Hepatic stellate cell (primary cell): ENCODE measurements at regions not wholly inside any gene's neighbourhood (a gene's known extent, or its start where the extent isn't known, plus 50 kb on each side); places are given as distances from the start of the nearest gene placed in this dataset.

Experiments
- DNase-seq: peaks from one replicate; pipeline ENCODE4 v3.0.0; 2011; ENCODE audit warnings: low spot score

GRCh38 chr14:98489115-98489514 lies 782.9 kb downstream of the BCL11B start:
- DNase-seq: no peak

GRCh38 chr14:98494582-98494981 lies 777.4 kb downstream of the BCL11B start:
- DNase-seq: no peak

DNA sequence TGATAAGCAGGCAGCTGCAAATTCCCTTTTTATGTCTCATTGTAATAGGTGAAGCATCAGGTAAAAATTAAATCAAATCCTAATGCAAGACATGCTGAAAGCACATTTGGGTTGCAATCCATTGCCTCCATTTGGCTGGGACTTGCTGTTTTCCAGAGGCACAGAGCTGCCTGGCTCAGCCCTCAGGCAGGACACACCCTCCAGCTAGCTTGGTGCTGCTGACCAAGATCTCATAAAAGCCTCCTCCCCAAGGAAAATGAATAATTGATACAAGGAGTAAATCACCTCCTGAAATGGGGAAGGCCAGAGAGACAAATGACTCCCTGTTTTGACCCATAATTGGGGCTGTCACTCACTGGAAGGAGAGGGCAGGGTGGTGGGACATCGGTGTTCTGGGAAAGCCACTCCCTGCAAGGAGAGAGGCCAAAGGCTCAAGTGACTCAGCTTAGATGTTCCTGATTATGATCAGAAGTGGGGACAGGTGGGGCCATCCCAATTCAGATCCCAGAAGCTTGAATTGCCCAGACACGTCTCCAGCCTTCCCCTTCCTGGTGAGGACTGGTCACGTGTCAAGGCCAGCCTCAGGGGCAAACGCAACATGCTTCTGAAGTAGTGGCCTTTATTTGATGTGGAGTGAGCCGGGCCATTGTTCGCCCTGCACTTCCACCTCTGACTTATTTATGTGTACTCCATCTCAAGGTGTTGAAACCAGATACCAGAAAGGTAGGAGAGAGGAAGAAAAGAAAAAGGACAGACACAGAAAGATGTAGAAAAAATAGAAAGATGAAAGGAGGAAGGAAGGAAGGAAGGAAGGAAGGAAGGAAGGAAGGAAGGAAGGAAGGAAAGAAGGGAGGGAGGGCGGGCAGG lies 773.7 kb downstream of the BCL11B start:
- DNase-seq: no peak

DNA sequence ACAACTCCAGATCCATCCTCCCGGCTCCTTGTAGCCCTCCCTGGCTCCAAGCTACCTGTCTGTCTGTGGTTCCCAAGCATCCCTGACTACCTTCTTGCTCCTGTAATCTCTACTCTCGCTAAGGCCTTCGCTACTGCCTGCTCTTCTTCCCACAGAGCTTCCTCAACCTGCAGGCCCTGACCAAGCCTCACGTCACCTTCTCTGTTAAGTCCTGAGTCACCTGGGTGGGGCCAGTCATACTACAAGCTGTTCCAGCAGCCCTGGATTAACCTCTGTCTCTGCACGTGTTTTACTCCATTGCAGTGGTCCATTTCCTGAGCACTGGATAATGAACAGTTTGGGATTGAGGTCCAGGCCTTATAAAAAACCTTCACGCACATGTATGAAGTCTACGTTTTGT lies 770.7 kb downstream of the BCL11B start:
- DNase-seq: no peak

DNA sequence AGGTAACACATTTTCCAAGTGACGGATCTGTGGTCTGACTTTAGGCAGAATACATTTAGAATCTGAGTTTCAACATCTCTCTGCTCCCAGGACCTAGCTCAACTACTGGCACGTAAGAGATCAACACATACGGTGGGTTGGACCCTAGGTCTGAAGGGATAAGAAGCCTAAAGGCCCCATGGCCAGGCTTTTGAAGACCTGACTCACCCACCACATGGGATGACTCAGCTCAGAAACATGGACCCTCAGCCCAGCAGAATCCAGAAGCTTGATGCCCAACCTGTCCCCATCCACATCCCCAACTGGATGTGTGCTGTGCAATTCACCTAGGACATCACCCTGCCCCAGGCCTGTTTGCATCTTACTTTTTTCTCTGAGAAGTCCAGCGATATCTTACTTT lies 770.2 kb downstream of the BCL11B start:
- DNase-seq: no peak

DNA sequence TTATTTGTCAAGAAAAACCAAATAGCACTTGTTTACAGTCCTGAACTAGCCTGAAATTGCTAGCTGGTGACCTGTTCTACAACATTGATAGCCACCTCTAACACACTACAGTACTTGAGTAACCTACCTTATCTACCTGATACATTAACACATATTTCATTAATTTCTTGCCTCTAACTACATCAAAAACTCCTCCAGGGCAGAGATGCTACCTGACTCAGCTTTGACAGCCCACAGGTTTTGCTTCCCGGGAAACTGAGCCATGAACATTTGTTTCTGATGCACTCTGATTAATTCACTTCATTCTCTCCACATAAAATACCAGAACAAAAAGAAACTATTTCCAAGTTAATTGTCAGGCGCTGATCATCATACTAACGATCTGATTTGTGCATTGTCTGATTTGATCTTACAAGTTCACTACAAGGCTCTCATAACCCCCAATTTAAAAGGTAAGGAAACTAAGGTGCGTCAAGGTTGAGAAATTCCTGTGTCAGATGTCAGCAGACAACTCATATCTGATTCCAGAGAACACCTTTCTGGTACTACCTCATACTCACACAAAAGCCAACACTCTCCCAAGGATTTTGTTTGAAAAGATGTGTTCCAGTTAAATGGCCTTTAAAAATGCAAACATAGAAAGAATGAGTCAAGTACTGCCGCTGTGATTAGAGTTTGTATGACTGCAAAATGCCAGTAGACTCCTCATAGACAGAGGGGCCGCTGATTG lies 768.7 kb downstream of the BCL11B start:
- DNase-seq: no peak

DNA sequence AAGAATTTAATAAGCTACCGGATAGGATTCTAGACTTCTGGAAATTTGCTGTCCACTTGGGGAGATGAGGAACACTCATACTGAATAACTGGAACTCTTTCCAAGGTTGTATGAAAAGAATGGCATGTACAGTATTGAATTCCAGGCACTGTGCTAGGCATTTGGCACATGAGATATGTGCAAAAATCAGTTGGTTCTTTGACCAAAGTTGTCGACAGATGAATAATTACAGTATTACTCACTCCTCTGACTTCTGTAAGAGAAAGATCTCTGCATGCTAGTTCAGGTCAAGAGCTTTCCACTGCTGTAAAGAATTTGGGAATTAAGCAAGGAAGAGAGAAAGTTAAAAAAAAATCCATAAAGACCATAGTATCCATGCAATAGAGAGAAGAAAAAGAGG lies 764.7 kb downstream of the BCL11B start:
- DNase-seq: no peak

DNA sequence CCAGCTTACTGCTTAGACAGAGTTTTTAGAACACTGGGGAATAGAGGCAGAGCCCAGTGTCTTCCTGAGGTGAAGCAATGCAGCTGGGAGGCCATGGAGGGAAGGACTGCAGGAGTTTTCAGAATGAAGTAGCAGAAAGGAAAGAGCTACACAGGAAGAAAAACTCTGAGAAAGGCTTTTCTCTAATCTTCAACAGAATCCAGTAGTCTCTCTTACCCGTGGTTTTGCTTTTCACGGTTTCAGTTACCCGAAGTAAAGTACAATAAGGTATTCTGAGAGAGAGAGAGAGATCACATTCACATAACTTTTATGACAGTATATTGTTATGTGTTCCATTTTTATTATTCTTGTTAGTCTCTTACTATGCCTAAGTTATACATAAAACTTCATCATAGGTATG lies 761.6 kb downstream of the BCL11B start:
- DNase-seq: no peak

DNA sequence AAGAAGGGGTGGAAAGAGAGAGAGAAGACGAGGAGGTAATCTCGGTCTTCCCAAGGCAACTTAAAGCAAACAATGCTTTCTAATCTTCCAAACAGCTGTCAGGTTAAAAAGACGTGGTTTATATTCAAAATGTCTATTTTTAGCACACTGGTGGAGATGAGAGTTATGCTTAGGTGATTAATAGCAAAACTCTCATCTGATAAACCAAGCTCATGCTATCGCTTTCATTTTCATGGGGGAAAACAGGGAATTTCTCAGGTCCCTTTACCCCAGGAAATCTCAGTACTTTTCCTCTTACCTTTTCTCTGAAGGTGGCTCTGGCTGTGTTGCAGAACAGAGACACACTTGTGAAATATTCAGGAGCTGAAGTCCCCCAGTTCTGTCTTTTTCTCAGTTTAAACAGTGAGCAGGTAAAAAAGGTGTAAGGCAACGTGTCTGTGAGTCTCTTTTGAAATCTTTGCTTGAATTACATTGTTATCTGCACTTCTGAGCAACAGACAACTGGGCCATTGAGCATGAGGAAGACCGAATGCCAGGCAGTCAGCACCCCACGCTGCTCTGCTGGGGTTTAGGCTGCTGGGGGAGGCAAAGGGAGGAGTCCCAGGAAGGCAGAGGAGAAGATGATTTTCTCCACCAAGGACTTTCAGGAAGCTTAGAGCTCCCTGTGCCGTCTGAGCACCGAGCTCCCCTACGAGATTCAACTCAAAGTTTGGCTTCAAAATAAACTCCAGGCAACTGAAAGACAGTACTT lies 759.3 kb downstream of the BCL11B start:
- DNase-seq: no peak

- DNase-seq: no peak
Observed at GRCh38 chr14:98513558-98513957, 758.4 kb downstream of the BCL11B start.

DNA sequence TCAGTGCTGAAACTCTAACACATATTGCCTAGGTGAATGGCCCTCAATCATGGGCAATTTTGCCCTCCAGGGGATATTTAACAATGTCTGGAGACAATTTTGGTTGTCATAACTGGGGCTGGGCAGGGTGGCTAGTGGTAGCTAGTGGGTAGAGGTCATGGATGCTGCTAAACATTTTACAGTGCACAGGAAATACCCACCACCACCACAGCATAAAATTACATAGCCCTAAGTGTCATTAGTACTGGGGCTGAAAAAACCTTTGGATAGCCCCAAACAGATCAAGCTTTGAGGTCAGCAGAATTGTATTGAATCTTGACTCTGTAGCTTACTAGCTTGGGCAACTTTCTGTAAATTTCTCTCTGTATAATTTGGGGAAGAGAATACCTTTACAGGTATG lies 758.0 kb downstream of the BCL11B start:
- no peak for DNase-seq

- no peak for DNase-seq
Observed at GRCh38 chr14:98536256-98536655, 735.7 kb downstream of the BCL11B start.

GRCh38 chr14:98542316-98542715 lies 729.7 kb downstream of the BCL11B start:
- DNase-seq: no peak

DNA sequence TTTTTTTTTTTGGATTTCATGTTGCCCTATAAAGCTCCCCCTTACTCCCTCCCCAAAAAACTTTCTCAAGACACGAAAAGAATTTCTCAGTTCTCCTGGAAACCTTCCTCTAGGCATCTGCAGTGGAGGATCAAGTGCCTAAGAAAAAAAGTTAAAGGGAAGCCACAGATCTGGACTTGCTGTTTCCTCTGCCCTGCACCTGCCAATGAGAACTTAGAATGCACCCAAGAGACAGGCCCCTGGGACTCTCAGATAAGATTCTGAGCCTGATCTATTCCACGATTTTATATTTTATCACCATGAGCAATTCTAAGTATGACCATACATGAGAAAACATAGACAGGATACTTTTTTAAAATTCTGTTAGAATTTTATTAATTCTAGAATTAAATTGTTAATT lies 728.9 kb downstream of the BCL11B start:
- DNase-seq: no peak

- DNase-seq: no peak
Observed at GRCh38 chr14:98544174-98544573, 727.8 kb downstream of the BCL11B start.

DNA sequence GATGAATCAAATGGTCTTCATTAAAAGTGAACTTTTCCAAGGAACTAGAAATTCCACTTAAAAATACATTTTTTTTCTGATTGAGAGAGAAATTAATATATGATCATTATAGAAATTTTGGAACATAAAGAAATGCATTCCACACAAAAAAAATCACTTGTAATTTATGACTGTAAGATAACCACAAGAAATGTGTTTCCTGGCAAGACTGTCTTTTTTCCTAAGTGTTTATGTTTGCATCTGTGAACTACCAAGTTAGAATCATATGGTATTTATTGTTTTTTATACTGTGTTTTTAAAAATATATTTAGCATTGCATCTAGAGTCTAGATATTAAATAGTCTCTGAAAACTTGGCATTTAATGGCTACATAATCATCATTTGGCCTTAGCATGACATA lies 726.8 kb downstream of the BCL11B start:
- no peak for DNase-seq

DNA sequence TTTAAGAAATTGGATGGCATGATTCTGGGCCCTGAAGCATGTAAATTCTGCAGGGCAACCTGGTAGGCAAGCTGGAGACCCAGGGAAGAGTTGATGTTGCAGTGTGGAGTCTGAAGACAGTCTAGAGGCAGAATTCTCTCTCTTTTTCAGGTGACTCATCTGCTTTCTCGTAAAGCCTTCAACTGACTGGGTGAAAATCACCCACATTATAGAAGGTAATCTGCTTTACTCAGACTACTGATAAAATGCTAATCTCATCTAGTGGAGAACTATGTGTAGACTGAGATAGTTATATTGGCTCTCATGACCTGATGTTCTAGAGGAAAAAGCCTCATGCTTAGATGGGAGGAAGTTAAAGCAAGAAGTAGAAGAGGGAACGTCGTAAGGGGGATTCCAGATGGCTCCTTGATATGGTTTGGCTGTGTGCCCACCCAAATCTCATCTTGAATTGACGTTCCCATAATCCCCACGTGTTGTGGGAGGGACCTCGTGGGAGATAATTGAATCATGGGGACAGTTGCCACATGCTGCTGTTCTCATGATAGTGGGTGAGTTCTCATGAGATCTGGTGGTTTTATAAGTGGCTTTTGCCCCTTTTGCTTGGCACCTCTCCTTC lies 723.8 kb downstream of the BCL11B start:
- no peak for DNase-seq

- no peak for DNase-seq
Observed at GRCh38 chr14:98551028-98551427, 721.0 kb downstream of the BCL11B start.

DNA sequence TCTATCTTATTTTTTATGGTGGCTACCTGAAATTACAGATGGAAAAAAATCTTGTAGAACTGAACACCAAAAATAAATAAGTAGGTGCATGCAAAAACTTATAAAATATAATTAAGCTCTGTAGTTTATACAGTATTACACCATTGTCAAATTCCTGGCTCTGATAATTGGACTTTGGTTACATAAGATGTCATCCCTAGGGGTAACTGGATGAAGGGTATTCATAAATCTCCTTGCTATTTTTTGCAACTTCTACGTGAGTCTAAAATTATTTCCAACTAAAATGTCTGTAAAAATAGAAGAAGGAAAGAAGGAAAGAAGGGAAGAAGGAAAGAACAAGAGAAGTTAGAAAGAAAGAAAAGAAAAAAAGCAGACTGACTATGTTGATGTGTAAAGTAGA lies 716.6 kb downstream of the BCL11B start:
- DNase-seq: no peak

GRCh38 chr14:98564006-98564405 lies 708.0 kb downstream of the BCL11B start:
- DNase-seq: no peak

GRCh38 chr14:98564541-98564940 lies 707.5 kb downstream of the BCL11B start:
- DNase-seq: no peak

DNA sequence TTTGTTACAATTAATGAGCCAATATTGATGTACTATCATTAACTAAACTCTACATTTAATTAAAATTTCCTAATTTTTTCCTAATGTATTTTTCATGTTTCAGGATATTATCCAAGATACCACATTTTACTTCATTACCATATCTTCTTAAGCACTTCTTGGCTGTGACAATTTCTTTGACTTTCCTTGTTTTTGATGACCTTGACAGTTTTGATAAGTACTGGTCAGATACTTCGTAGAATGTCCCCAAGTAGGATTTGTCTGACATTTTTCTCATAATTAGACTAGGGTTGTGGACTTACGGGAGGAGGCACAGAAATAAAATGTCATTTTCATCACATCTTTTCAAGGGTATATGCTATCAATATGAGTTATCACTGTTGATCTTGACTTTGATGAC lies 700.9 kb downstream of the BCL11B start:
- no peak for DNase-seq
